ENCODE measurements at regions not wholly inside any gene's neighbourhood (a gene's known extent, or its start where the extent isn't known, plus 50 kb on each side); places are given as distances from the start of the nearest gene placed in this dataset.

DNA sequence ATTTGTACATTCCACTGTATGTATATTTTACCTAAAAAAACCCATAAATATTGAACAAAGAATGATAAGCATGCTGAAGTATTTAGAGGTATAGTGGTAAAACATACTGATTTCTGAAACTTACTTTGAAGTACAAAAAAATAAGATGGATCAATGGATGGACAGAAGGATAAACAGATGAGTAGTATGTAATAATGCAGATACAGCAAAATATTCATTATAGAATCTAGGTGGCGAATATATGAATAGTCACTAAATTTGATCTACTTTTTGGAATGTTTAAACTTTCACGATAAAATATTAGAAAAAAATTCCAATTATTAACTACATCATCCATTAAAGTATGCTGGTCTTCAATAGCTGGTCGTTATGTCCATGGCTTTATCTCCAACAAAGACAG lies 51.9 kb upstream of the GNB4 start:
- CTCF ChIA-PET: no interaction called here
- POLR2A ChIA-PET: no interaction called here
- Histone ChIP-seq H3K27me3 (ENCODE audit: control insufficient read depth, insufficient read depth, low read length) (no peaks in the 10 kb centered on the region), H3K9me3 (ENCODE audit: control insufficient read depth, insufficient read depth, low read length) (no peaks in the 10 kb centered on the region; the same call in 1 of the 2 replicates), H3K4me3 (ENCODE audit: low read depth, low read length) (no peak overlapping the region), H3K27ac (ENCODE audit: low read depth, low read length) (no peak overlapping the region)
- TF ChIP-seq CTCF (IDR thresholded peaks at IDR 0.05; ENCODE audit: low read depth, low read length): no peak
- DNase-seq (ENCODE audit: low read depth, low spot score): no peak

GRCh38 chr3:179503640-179504039 lies 52.4 kb upstream of the GNB4 start:
- no peak for TF ChIP-seq CTCF (IDR thresholded peaks at IDR 0.05; ENCODE audit: low read depth, low read length)
- ChIA-PET POLR2A (no interaction called here), CTCF (no interaction called here)
- DNase-seq (ENCODE audit: low read depth, low spot score): no peak
- Histone ChIP-seq H3K4me3 (ENCODE audit: low read depth, low read length) (no peak overlapping the region), H3K9me3 (ENCODE audit: control insufficient read depth, insufficient read depth, low read length) (no peaks in the 10 kb centered on the region; the same call in 1 of the 2 replicates), H3K27me3 (ENCODE audit: control insufficient read depth, insufficient read depth, low read length) (no peaks in the 10 kb centered on the region), H3K27ac (ENCODE audit: low read depth, low read length) (no peak overlapping the region)

GRCh38 chr3:179504371-179504770 lies 53.1 kb upstream of the GNB4 start:
- TF ChIP-seq CTCF (IDR thresholded peaks at IDR 0.05; ENCODE audit: low read depth, low read length): no peak
- Histone ChIP-seq H3K9me3 (ENCODE audit: control insufficient read depth, insufficient read depth, low read length) (no peaks in the 10 kb centered on the region), H3K27me3 (ENCODE audit: control insufficient read depth, insufficient read depth, low read length) (no peaks in the 10 kb centered on the region), H3K4me3 (ENCODE audit: low read depth, low read length) (no peak overlapping the region), H3K27ac (ENCODE audit: low read depth, low read length) (no peak overlapping the region)
- ChIA-PET POLR2A (no interaction called here), CTCF (no interaction called here)
- DNase-seq (ENCODE audit: low read depth, low spot score): no peak

DNA sequence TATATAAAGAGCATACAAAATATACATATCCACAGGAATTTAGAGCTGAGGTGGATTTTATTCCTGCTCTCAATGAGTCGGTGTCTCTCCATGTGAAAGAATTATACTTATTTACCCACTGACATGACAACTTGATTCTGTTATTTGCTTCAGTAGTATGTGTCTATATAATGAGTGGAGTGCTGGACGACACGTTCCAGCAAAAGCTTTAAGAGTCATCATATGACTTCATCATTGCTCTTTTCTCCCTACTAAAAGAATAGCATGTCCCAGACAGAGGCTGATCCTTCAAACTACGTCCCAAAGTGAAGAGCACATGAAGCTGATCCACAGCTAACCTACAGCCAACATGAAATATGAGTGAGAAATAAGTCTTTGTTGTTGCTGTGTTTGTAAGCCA lies 54.3 kb upstream of the GNB4 start:
- Histone ChIP-seq H3K4me3 (ENCODE audit: low read depth, low read length) (no peak overlapping the region), H3K27me3 (ENCODE audit: control insufficient read depth, insufficient read depth, low read length) (no peaks in the 10 kb centered on the region), H3K9me3 (ENCODE audit: control insufficient read depth, insufficient read depth, low read length) (no peaks in the 10 kb centered on the region), H3K27ac (ENCODE audit: low read depth, low read length) (no peak overlapping the region)
- ChIA-PET CTCF (interaction anchor here (0.7 kb wide), 1 partner anchor 44 kb away, joined by 3 read pairs; no protein-coding TSS in a partner anchor), POLR2A (no interaction called here)
- no peak for TF ChIP-seq CTCF (IDR thresholded peaks at IDR 0.05; ENCODE audit: low read depth, low read length)
- no peak for DNase-seq (ENCODE audit: low read depth, low spot score)

GRCh38 chr3:179506792-179507191 lies 55.5 kb upstream of the GNB4 start:
- no peak for DNase-seq (ENCODE audit: low read depth, low spot score)
- H3K9me3 ChIP-seq (ENCODE audit: control insufficient read depth, insufficient read depth, low read length): no peaks in the 10 kb centered on the region
- ChIA-PET CTCF (no interaction called here), POLR2A (no interaction called here)
- no peaks in the 10 kb centered on the region for H3K27me3 ChIP-seq (ENCODE audit: control insufficient read depth, insufficient read depth, low read length)
- H3K27ac ChIP-seq (ENCODE audit: low read depth, low read length): no peak overlapping the region
- no peak for TF ChIP-seq CTCF (IDR thresholded peaks at IDR 0.05; ENCODE audit: low read depth, low read length)
- H3K4me3 ChIP-seq (ENCODE audit: low read depth, low read length): no peak overlapping the region
